Osteoblast (primary cell): ENCODE measurements at regions not wholly inside any gene's neighbourhood (a gene's known extent, or its start where the extent isn't known, plus 50 kb on each side); places are given as distances from the start of the nearest gene placed in this dataset.

ENCODE experiments used
- DNase-seq: peaks from one replicate; pipeline ENCODE4 v3.0.0; 2011; ENCODE audit warnings: low spot score, mixed read lengths; ENCODE audit not compliant: insufficient read length; ENCODE audit errors: missing footprints
- H2AFZ ChIP-seq: 2 replicates; pipeline ENCODE4 v1.6.0; 2011; ENCODE audit warnings: mild to moderate bottlenecking, low read length
- H3K27ac ChIP-seq: 2 replicates; pipeline ENCODE4 v1.5.1; 2011; ENCODE audit warnings: mild to moderate bottlenecking, low read depth, low read length, moderate library complexity
- H3K27me3 ChIP-seq: 2 replicates; pipeline ENCODE4 v1.6.0; 2012; ENCODE audit warnings: mild to moderate bottlenecking, control low read depth, inconsistent platforms, low read length, moderate library complexity; ENCODE audit not compliant: insufficient read depth
- H3K36me3 ChIP-seq: 2 replicates; pipeline ENCODE4 v1.5.1; 2011; ENCODE audit warnings: mild to moderate bottlenecking, low read length, control low read depth, moderate library complexity; ENCODE audit not compliant: insufficient read depth
- H3K4me1 ChIP-seq: 2 replicates; pipeline ENCODE4 v1.5.1; 2011; ENCODE audit warnings: mild to moderate bottlenecking, low read length, control low read depth, moderate library complexity; ENCODE audit not compliant: insufficient read depth
- H3K4me2 ChIP-seq: 2 replicates; pipeline ENCODE4 v1.6.0; 2011; ENCODE audit warnings: mild to moderate bottlenecking, low read length; ENCODE audit not compliant: insufficient read depth
- H3K4me3 ChIP-seq: fragments of 200-600 bp; sonication (generic); 3 replicates; pipeline ENCODE4 v1.5.1; 2012; ENCODE audit warnings: mild to moderate bottlenecking, low read length, inconsistent platforms; ENCODE audit not compliant: insufficient read depth
- H3K79me2 ChIP-seq: 2 replicates; pipeline ENCODE4 v1.6.0; 2012; ENCODE audit warnings: mild to moderate bottlenecking, low read length, control low read depth, inconsistent platforms; ENCODE audit not compliant: insufficient read depth
- H3K9me3 ChIP-seq: 2 replicates; pipeline ENCODE4 v1.5.1; 2011; ENCODE audit warnings: low read depth, low read length, control low read depth
- H4K20me1 ChIP-seq: 2 replicates; pipeline ENCODE4 v1.6.0; 2012; ENCODE audit warnings: mild to moderate bottlenecking, low read length, control low read depth; ENCODE audit not compliant: insufficient read depth
- CTCF ChIP-seq: IDR thresholded peaks from 2 replicates; pipeline ENCODE4 v1.5.1; 2011; ENCODE audit warnings: mild to moderate bottlenecking, low read depth, low read length, moderate library complexity; ENCODE audit errors: extremely low read depth

- no peak overlapping the region for H3K4me2 ChIP-seq
- no peak for DNase-seq
- no peak overlapping the region for H2AFZ ChIP-seq
- H3K36me3 ChIP-seq, result no peaks in the 10 kb centered on the region
- H3K79me2 ChIP-seq, result no peaks in the 10 kb centered on the region
- H3K27me3 ChIP-seq, result no peaks in the 10 kb centered on the region
- H3K9me3 ChIP-seq, result peaks cover 4% of the 10 kb centered on the region
- no peaks in the 10 kb centered on the region for H3K4me1 ChIP-seq
- H3K4me3 ChIP-seq, result no peak overlapping the region
- no peak for TF ChIP-seq CTCF
- H4K20me1 ChIP-seq, result no peaks in the 10 kb centered on the region
- no peak overlapping the region for H3K27ac ChIP-seq
Measured at GRCh38 chr18:78893281-78894032, 86.2 kb upstream of the SALL3 start.

GRCh38 chr18:78894033-78894305, 85.6 kb upstream of the SALL3 start:
- Histone ChIP-seq H4K20me1 (no peaks in the 10 kb centered on the region), H3K79me2 (no peaks in the 10 kb centered on the region), H3K4me3 (no peak overlapping the region), H3K9me3 (peaks cover 5% of the 10 kb centered on the region), H2AFZ (no peak overlapping the region), H3K4me1 (no peaks in the 10 kb centered on the region), H3K27ac (no peak overlapping the region), H3K36me3 (no peaks in the 10 kb centered on the region), H3K27me3 (no peaks in the 10 kb centered on the region), H3K4me2 (no peak overlapping the region)
- no peak for DNase-seq
- no peak for TF ChIP-seq CTCF

- Histone ChIP-seq H3K27ac (no peak overlapping the region), H3K4me3 (no peak overlapping the region), H4K20me1 (no peaks in the 10 kb centered on the region), H3K4me2 (no peak overlapping the region), H3K4me1 (no peaks in the 10 kb centered on the region), H3K36me3 (no peaks in the 10 kb centered on the region), H3K27me3 (no peaks in the 10 kb centered on the region), H3K9me3 (peaks cover 5% of the 10 kb centered on the region), H3K79me2 (no peaks in the 10 kb centered on the region), H2AFZ (no peak overlapping the region)
- no peak for DNase-seq
- no peak for TF ChIP-seq CTCF
Measured at GRCh38 chr18:78895207-78896001, 84.2 kb upstream of the SALL3 start.

- no peaks in the 10 kb centered on the region for H3K27me3 ChIP-seq
- H3K4me2 ChIP-seq, result no peak overlapping the region
- no peaks in the 10 kb centered on the region for H3K4me1 ChIP-seq
- H3K4me3 ChIP-seq, result no peak overlapping the region
- no peaks in the 10 kb centered on the region for H3K36me3 ChIP-seq
- H4K20me1 ChIP-seq, result no peaks in the 10 kb centered on the region
- DNase-seq, result no peak
- no peak overlapping the region for H3K27ac ChIP-seq
- H3K79me2 ChIP-seq, result no peaks in the 10 kb centered on the region
- no peak overlapping the region for H2AFZ ChIP-seq
- no peak for TF ChIP-seq CTCF
- H3K9me3 ChIP-seq, result peaks cover 5% of the 10 kb centered on the region
Measured at GRCh38 chr18:78896111-78896905, 83.3 kb upstream of the SALL3 start.
